ENCODE measurements at regions not wholly inside any gene's neighbourhood (a gene's known extent, or its start where the extent isn't known, plus 50 kb on each side); places are given as distances from the start of the nearest gene placed in this dataset.

DNA sequence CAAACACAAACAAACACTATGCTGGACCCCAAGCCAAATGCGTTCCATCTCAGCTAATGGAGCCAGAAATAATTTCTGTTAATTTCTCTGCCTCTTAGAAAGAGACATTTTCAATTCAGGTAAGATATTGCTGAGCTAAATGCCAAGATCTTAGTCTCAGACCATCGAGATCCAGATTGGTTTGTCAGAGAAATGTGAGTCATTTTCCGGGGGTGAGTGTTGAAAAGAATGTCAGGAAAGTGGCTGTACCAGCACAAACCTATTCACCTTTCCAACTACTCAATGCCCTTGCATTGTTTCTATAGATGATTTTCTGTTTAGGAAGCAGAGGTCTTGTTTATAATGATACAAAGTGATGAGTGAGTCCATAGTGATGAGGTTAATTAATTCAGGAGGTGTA lies 266.8 kb upstream of the TSHZ3 start:
- no peak overlapping the region for H3K4me3 ChIP-seq (replicated peaks; ENCODE audit: low read depth, low read length)
- H3K27me3 ChIP-seq (replicated peaks; ENCODE audit: control insufficient read depth, insufficient read depth, low read length) = no peaks in the 10 kb centered on the region
- H3K36me3 ChIP-seq (ENCODE audit: control insufficient read depth, insufficient read depth, low read length) = no peaks in the 10 kb centered on the region
- DNase-seq (ENCODE audit: extremely low read depth, insufficient read length) = no peak
- TF ChIP-seq, protein P1, sequence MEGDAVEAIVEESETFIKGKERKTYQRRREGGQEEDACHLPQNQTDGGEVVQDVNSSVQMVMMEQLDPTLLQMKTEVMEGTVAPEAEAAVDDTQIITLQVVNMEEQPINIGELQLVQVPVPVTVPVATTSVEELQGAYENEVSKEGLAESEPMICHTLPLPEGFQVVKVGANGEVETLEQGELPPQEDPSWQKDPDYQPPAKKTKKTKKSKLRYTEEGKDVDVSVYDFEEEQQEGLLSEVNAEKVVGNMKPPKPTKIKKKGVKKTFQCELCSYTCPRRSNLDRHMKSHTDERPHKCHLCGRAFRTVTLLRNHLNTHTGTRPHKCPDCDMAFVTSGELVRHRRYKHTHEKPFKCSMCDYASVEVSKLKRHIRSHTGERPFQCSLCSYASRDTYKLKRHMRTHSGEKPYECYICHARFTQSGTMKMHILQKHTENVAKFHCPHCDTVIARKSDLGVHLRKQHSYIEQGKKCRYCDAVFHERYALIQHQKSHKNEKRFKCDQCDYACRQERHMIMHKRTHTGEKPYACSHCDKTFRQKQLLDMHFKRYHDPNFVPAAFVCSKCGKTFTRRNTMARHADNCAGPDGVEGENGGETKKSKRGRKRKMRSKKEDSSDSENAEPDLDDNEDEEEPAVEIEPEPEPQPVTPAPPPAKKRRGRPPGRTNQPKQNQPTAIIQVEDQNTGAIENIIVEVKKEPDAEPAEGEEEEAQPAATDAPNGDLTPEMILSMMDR (IDR thresholded peaks at IDR 0.05; ENCODE audit: insufficient read depth, low read length, poor library complexity, severe bottlenecking) = no peak

GRCh38 chr19:31617010-31617585 lies 267.9 kb upstream of the TSHZ3 start:
- TF ChIP-seq, protein P1 (IDR thresholded peaks at IDR 0.05; ENCODE audit: insufficient read depth, low read length, poor library complexity, severe bottlenecking) = no peak
- H3K36me3 ChIP-seq (ENCODE audit: control insufficient read depth, insufficient read depth, low read length) = no peaks in the 10 kb centered on the region
- no peak for DNase-seq (ENCODE audit: extremely low read depth, insufficient read length)
- H3K27me3 ChIP-seq (replicated peaks; ENCODE audit: control insufficient read depth, insufficient read depth, low read length) = no peaks in the 10 kb centered on the region
- no peak overlapping the region for H3K4me3 ChIP-seq (replicated peaks; ENCODE audit: low read depth, low read length)

- TF ChIP-seq, protein P1 (IDR thresholded peaks at IDR 0.05; ENCODE audit: insufficient read depth, low read length, poor library complexity, severe bottlenecking) = no peak
- H3K27me3 ChIP-seq (replicated peaks; ENCODE audit: control insufficient read depth, insufficient read depth, low read length) = no peaks in the 10 kb centered on the region
- no peaks in the 10 kb centered on the region for H3K36me3 ChIP-seq (ENCODE audit: control insufficient read depth, insufficient read depth, low read length)
- no peak for DNase-seq (ENCODE audit: extremely low read depth, insufficient read length)
- H3K4me3 ChIP-seq (replicated peaks; ENCODE audit: low read depth, low read length) = no peak overlapping the region
Observed at GRCh38 chr19:31625056-31625455, 275.8 kb upstream of the TSHZ3 start.

GRCh38 chr19:31625575-31625974 lies 276.3 kb upstream of the TSHZ3 start:
- DNase-seq (ENCODE audit: extremely low read depth, insufficient read length) = no peak
- TF ChIP-seq, protein P1 (IDR thresholded peaks at IDR 0.05; ENCODE audit: insufficient read depth, low read length, poor library complexity, severe bottlenecking) = no peak
- Histone ChIP-seq H3K4me3 (replicated peaks; ENCODE audit: low read depth, low read length) (no peak overlapping the region), H3K36me3 (ENCODE audit: control insufficient read depth, insufficient read depth, low read length) (no peaks in the 10 kb centered on the region), H3K27me3 (replicated peaks; ENCODE audit: control insufficient read depth, insufficient read depth, low read length) (no peaks in the 10 kb centered on the region)

GRCh38 chr19:31626941-31627340 lies 277.7 kb upstream of the TSHZ3 start:
- H3K36me3 ChIP-seq (ENCODE audit: control insufficient read depth, insufficient read depth, low read length) = no peaks in the 10 kb centered on the region
- H3K27me3 ChIP-seq (replicated peaks; ENCODE audit: control insufficient read depth, insufficient read depth, low read length) = no peaks in the 10 kb centered on the region
- no peak for DNase-seq (ENCODE audit: extremely low read depth, insufficient read length)
- TF ChIP-seq, protein P1 (IDR thresholded peaks at IDR 0.05; ENCODE audit: insufficient read depth, low read length, poor library complexity, severe bottlenecking) = no peak
- H3K4me3 ChIP-seq (replicated peaks; ENCODE audit: low read depth, low read length) = no peak overlapping the region
